MM.1S (cell line): ENCODE measurements at regions not wholly inside any gene's neighbourhood (a gene's known extent, or its start where the extent isn't known, plus 50 kb on each side); places are given as distances from the start of the nearest gene placed in this dataset.

Experiments used
- DNase-seq: peaks from one replicate; pipeline ENCODE4 v3.0.0-alpha.2; 2015
- H2AFZ ChIP-seq: fragments of 300-600 bp; sonication (generic); 2 replicates; pipeline ENCODE4 v1.6.0; 2016; ENCODE audit warnings: antibody characterized with exemption, low read length
- H3F3A ChIP-seq: fragments of 300-600 bp; sonication (generic); 2 replicates; pipeline ENCODE4 v1.6.1; 2016; ENCODE audit warnings: mild to moderate bottlenecking, antibody characterized with exemption, low read length, moderate library complexity, mixed read lengths; ENCODE audit not compliant: insufficient read depth
- H3K27ac ChIP-seq: fragments of 300-600 bp; sonication (generic); 2 replicates; pipeline ENCODE4 v1.5.1; 2016; ENCODE audit warnings: mild to moderate bottlenecking, low read length
- H3K27me3 ChIP-seq: fragments of 300-600 bp; sonication (generic); replicated peaks from 2 replicates; pipeline ENCODE4 v1.6.0; 2016; ENCODE audit warnings: low read length; ENCODE audit not compliant: insufficient read depth
- H3K36me3 ChIP-seq: fragments of 300-600 bp; sonication (generic); replicated peaks from 2 replicates; pipeline ENCODE4 v1.6.1; 2016; ENCODE audit warnings: mild to moderate bottlenecking, low read length, mixed read lengths; ENCODE audit not compliant: insufficient read depth
- H3K4me1 ChIP-seq: fragments of 300-600 bp; sonication (generic); 2 replicates; pipeline ENCODE4 v1.6.1; 2016; ENCODE audit warnings: low read length, mixed read lengths
- H3K4me2 ChIP-seq: fragments of 300-600 bp; sonication (generic); 2 replicates; pipeline ENCODE4 v1.6.0; 2016; ENCODE audit warnings: low read depth, low read length
- H3K4me3 ChIP-seq: fragments of 300-600 bp; sonication (generic); 2 replicates; pipeline ENCODE4 v1.5.1; 2016; ENCODE audit warnings: low read length, mixed read lengths
- H3K79me2 ChIP-seq: fragments of 300-600 bp; sonication (generic); 2 replicates; pipeline ENCODE4 v1.6.1; 2016; ENCODE audit warnings: mixed run types, low read length, mixed read lengths
- H3K9ac ChIP-seq: fragments of 300-600 bp; sonication (generic); 2 replicates; pipeline ENCODE4 v1.6.1; 2016; ENCODE audit warnings: low read length, mixed read lengths
- H3K9me2 ChIP-seq: fragments of 300-600 bp; sonication (generic); replicated peaks from 2 replicates; pipeline ENCODE4 v1.6.1; 2016; ENCODE audit warnings: mild to moderate bottlenecking, low read length, mixed read lengths; ENCODE audit not compliant: insufficient read depth
- H3K9me3 ChIP-seq: fragments of 300-600 bp; sonication (generic); replicated peaks from 2 replicates; pipeline ENCODE4 v1.6.1; 2016; ENCODE audit warnings: mild to moderate bottlenecking, low read length, mixed read lengths; ENCODE audit not compliant: insufficient read depth
- H4K20me1 ChIP-seq: fragments of 300-600 bp; sonication (generic); 2 replicates; pipeline ENCODE4 v1.6.1; 2016; ENCODE audit warnings: mild to moderate bottlenecking, low read length, moderate library complexity, mixed read lengths; ENCODE audit not compliant: insufficient read depth
- CTCF ChIP-seq: fragments of 300-600 bp; sonication (generic); IDR thresholded peaks from 2 replicates; pipeline ENCODE4 v1.5.1; 2016; ENCODE audit warnings: antibody characterized with exemption, low read length, mixed read lengths
- EZH2 ChIP-seq: fragments of 300-600 bp; sonication (generic); optimal IDR thresholded peaks from 2 replicates; pipeline ENCODE3; 2017; ENCODE audit warnings: low read depth, mild to moderate bottlenecking, antibody characterized with exemption, low read length, mixed read lengths
- EZH2phosphoT487 ChIP-seq: fragments of 300-600 bp; sonication (generic); IDR thresholded peaks from 2 replicates; pipeline ENCODE4 v1.6.1; 2018; ENCODE audit warnings: antibody characterized with exemption, low read length

- Histone ChIP-seq H3F3A (no peaks in the 10 kb centered on the region), H2AFZ (no peak overlapping the region), H4K20me1 (no peaks in the 10 kb centered on the region), H3K4me2 (no peak overlapping the region), H3K79me2 (no peaks in the 10 kb centered on the region), H3K9me2 (no peaks in the 10 kb centered on the region), H3K4me1 (no peaks in the 10 kb centered on the region), H3K4me3 (no peak overlapping the region), H3K9me3 (no peaks in the 10 kb centered on the region), H3K9ac (no peak overlapping the region), H3K27me3 (no peaks in the 10 kb centered on the region; the same call in 1 of the 2 replicates), H3K27ac (no peak overlapping the region), H3K36me3 (no peaks in the 10 kb centered on the region)
- no peak for TF ChIP-seq EZH2
- TF ChIP-seq EZH2phosphoT487, result no peak
- no peak for TF ChIP-seq CTCF
- DNase-seq, result no peak
These were observed 68.5 kb upstream of the GSE1 start for GRCh38 chr16:85544668-85545067.

DNA sequence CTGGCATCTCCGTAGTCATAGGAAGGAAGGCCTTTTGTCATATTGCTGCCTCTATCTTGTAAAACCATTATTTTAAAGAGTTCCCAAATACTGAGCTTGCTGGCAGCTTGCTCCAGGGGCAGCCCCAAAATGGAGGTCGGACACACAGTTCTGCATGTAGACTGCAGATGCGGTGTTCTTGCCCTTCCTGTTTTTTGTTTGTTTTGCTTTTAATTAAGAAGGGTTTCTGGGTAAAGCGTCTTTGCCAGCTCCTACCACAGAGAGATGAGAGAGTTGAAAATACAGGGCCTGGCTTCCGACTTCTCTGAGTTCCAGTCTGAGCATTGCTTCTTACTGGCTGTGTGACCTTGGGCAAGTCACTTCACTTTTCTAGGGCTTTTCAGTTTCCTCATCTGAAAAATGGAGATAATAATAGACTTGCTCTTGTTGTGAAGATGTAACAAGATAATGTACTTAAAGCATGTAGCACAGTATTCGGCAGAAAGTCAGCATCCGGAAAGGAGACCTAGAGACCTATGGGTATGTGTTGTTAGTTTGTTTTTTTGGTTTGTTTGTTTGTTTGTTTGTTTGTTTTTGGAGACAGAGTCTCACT is 67.8 kb upstream of the GSE1 start:
- Histone ChIP-seq H2AFZ (no peak overlapping the region), H3K4me2 (no peak overlapping the region), H3K9me3 (no peaks in the 10 kb centered on the region), H3K27me3 (no peaks in the 10 kb centered on the region), H3K9ac (no peak overlapping the region), H4K20me1 (no peaks in the 10 kb centered on the region), H3K27ac (no peak overlapping the region), H3K36me3 (no peaks in the 10 kb centered on the region), H3K4me1 (no peaks in the 10 kb centered on the region), H3K4me3 (no peak overlapping the region), H3F3A (no peaks in the 10 kb centered on the region), H3K79me2 (no peaks in the 10 kb centered on the region), H3K9me2 (no peaks in the 10 kb centered on the region)
- no peak for DNase-seq
- TF ChIP-seq CTCF (no peak), EZH2phosphoT487 (no peak), EZH2 (no peak)

GRCh38 chr16:85546585-85547447 is 66.3 kb upstream of the GSE1 start:
- TF ChIP-seq EZH2, result no peak
- no peak for TF ChIP-seq EZH2phosphoT487
- no peak for TF ChIP-seq CTCF
- H4K20me1 ChIP-seq, result no peaks in the 10 kb centered on the region
- no peaks in the 10 kb centered on the region for H3F3A ChIP-seq
- H3K4me2 ChIP-seq, result no peak overlapping the region
- H2AFZ ChIP-seq, result no peak overlapping the region
- no peak for DNase-seq
- no peaks in the 10 kb centered on the region for H3K27me3 ChIP-seq
- no peaks in the 10 kb centered on the region for H3K36me3 ChIP-seq
- no peak overlapping the region for H3K9ac ChIP-seq
- no peaks in the 10 kb centered on the region for H3K9me3 ChIP-seq
- no peaks in the 10 kb centered on the region for H3K4me1 ChIP-seq
- no peaks in the 10 kb centered on the region for H3K79me2 ChIP-seq
- no peak overlapping the region for H3K27ac ChIP-seq
- no peaks in the 10 kb centered on the region for H3K9me2 ChIP-seq
- H3K4me3 ChIP-seq, result no peak overlapping the region
